HEK293 (cell line): ENCODE measurements at regions not wholly inside any gene's neighbourhood (a gene's known extent, or its start where the extent isn't known, plus 50 kb on each side); places are given as distances from the start of the nearest gene placed in this dataset.
"Not testable (repeated sequence)": the region's sequence is repeated elsewhere in the genome, so short reads cannot be mapped to it uniquely, and the experiment has no call there.

ENCODE experiments used
- CTCF ChIA-PET: fragments of 350-600 bp; formaldehyde crosslinking; extraction: SDS; loops from one replicate; lab custom pipeline; 2021; ENCODE audit warnings: antibody characterized with exemption; lab: Yijun Ruan, JAX
- POLR2A ChIA-PET: fragments of 300-600 bp; formaldehyde crosslinking; extraction: SDS; loops from one replicate; lab custom pipeline; 2020; ENCODE audit warnings: antibody characterized with exemption, inconsistent platforms; lab: Yijun Ruan, JAX
- H3K27ac ChIP-seq: fragments of 200-500 bp; sonication (Bioruptor generic); 2 replicates; pipeline ENCODE4 v1.5.1; 2014; ENCODE audit warnings: low read depth, low read length, control low read depth, inconsistent platforms; ENCODE audit errors: extremely low read depth
- H3K36me3 ChIP-seq, 2 experiments: fragments of 200-500 bp in 1 of 2; sonication (Bioruptor generic) in 1 of 2; 1 replicate in 1 of 2; 2 replicates in 1 of 2; pipeline ENCODE4 v1.5.1; 2014 to 2017; ENCODE audit warnings: inconsistent platforms in 2 of 2, low read length in 2 of 2; ENCODE audit not compliant: control insufficient read depth in 2 of 2, insufficient read depth in 1 of 2
- H3K4me1 ChIP-seq: fragments of 200-500 bp; sonication (Bioruptor generic); 2 replicates; pipeline ENCODE4 v1.5.1; 2014; ENCODE audit warnings: mild to moderate bottlenecking, low read length, inconsistent platforms; ENCODE audit not compliant: control insufficient read depth, insufficient read depth
- H3K4me3 ChIP-seq: 2 replicates; pipeline ENCODE4 v1.5.1; 2011; ENCODE audit warnings: low read depth, mild to moderate bottlenecking, control low read depth, low read length, moderate library complexity
- H3K9me3 ChIP-seq: fragments of 200-500 bp; sonication (Bioruptor generic); 2 replicates; pipeline ENCODE4 v1.5.1; 2014; ENCODE audit warnings: low read depth, low read length, inconsistent platforms; ENCODE audit not compliant: control insufficient read depth, insufficient read depth
- GLIS1 ChIP-seq: fragments of 450-650 bp; formaldehyde crosslinking; IDR thresholded peaks from 2 replicates; pipeline ENCODE4 v1.5.1; 2016; ENCODE audit warnings: missing biosample characterization, missing genetic modification characterization
- KLF1 ChIP-seq: fragments of 450-650 bp; formaldehyde crosslinking; IDR thresholded peaks from 2 replicates; pipeline ENCODE4 v1.5.1; 2016; ENCODE audit warnings: missing biosample characterization, missing genetic modification characterization
- PRDM6 ChIP-seq: fragments of 450-650 bp; formaldehyde crosslinking; IDR thresholded peaks from 2 replicates; pipeline ENCODE4 v1.5.1; 2017; ENCODE audit warnings: missing biosample characterization, missing genetic modification characterization
- SETDB1 ChIP-seq: IDR thresholded peaks from one replicate; pipeline ENCODE4 v1.6.1; 2017; ENCODE audit warnings: mild to moderate bottlenecking, low read length, moderate library complexity, mixed read lengths; ENCODE audit not compliant: insufficient read length
- ZBTB44 ChIP-seq: fragments of 450-650 bp; IDR thresholded peaks from 2 replicates; pipeline ENCODE4 v1.5.1; 2018; ENCODE audit warnings: missing biosample characterization, mild to moderate bottlenecking, missing genetic modification characterization
- ZBTB48 ChIP-seq: fragments of 450-650 bp; formaldehyde crosslinking; IDR thresholded peaks from 2 replicates; pipeline ENCODE4 v1.5.1; 2016; ENCODE audit warnings: missing biosample characterization, missing genetic modification characterization
- ZEB2 ChIP-seq: fragments of 450-650 bp; formaldehyde crosslinking; IDR thresholded peaks from 2 replicates; pipeline ENCODE4 v1.5.1; 2016; ENCODE audit warnings: missing biosample characterization, missing genetic modification characterization
- ZFP37 ChIP-seq: fragments of 450-650 bp; formaldehyde crosslinking; IDR thresholded peaks from 2 replicates; pipeline ENCODE4 v1.5.1; 2016; ENCODE audit warnings: missing biosample characterization, missing genetic modification characterization
- ZNF133 ChIP-seq: fragments of 450-650 bp; formaldehyde crosslinking; IDR thresholded peaks from 2 replicates; pipeline ENCODE4 v1.5.1; 2016; ENCODE audit warnings: missing biosample characterization, missing genetic modification characterization
- ZNF184 ChIP-seq: fragments of 450-650 bp; IDR thresholded peaks from 2 replicates; pipeline ENCODE4 v1.5.1; 2018; ENCODE audit warnings: missing biosample characterization, mild to moderate bottlenecking, missing genetic modification characterization
- ZNF23 ChIP-seq: fragments of 450-650 bp; formaldehyde crosslinking; IDR thresholded peaks from 2 replicates; pipeline ENCODE4 v1.5.1; 2016; ENCODE audit warnings: missing biosample characterization, missing genetic modification characterization, borderline replicate concordance
- ZNF248 ChIP-seq: fragments of 450-650 bp; formaldehyde crosslinking; IDR thresholded peaks from 2 replicates; pipeline ENCODE4 v1.5.1; 2017; ENCODE audit warnings: missing biosample characterization, missing genetic modification characterization
- ZNF366 ChIP-seq: fragments of 450-650 bp; formaldehyde crosslinking; conservative IDR thresholded peaks from 2 replicates; pipeline ENCODE4 v1.5.1; 2016; ENCODE audit warnings: missing biosample characterization, missing genetic modification characterization
- ZNF510 ChIP-seq: fragments of 450-650 bp; formaldehyde crosslinking; IDR thresholded peaks from 2 replicates; pipeline ENCODE4 v1.5.1; 2018; ENCODE audit warnings: mild to moderate bottlenecking, missing genetic modification characterization, missing biosample characterization; ENCODE audit not compliant: insufficient replicate concordance
- ZNF600 ChIP-seq: fragments of 450-650 bp; formaldehyde crosslinking; IDR thresholded peaks from 2 replicates; pipeline ENCODE4 v1.5.1; 2016; ENCODE audit warnings: missing biosample characterization, missing genetic modification characterization
- ZNF610 ChIP-seq: fragments of 450-650 bp; formaldehyde crosslinking; IDR thresholded peaks from 2 replicates; pipeline ENCODE4 v1.5.1; 2016; ENCODE audit warnings: missing biosample characterization, missing genetic modification characterization, borderline replicate concordance
- ZNF621 ChIP-seq: fragments of 450-650 bp; formaldehyde crosslinking; IDR thresholded peaks from 2 replicates; pipeline ENCODE4 v1.5.1; 2017; ENCODE audit warnings: missing biosample characterization, missing genetic modification characterization
- ZNF707 ChIP-seq: fragments of 450-650 bp; formaldehyde crosslinking; IDR thresholded peaks from 2 replicates; pipeline ENCODE4 v1.5.1; 2016; ENCODE audit warnings: missing biosample characterization, missing genetic modification characterization
- ZNF785 ChIP-seq: fragments of 450-650 bp; formaldehyde crosslinking; IDR thresholded peaks from 2 replicates; pipeline ENCODE4 v1.5.1; 2016; ENCODE audit warnings: missing biosample characterization, missing genetic modification characterization
- ZSCAN5A ChIP-seq: fragments of 450-650 bp; formaldehyde crosslinking; IDR thresholded peaks from 2 replicates; pipeline ENCODE4 v1.5.1; 2016; ENCODE audit warnings: missing biosample characterization, missing genetic modification characterization

GRCh38 chr14:61145034-61145902, 135.9 kb downstream of the TMEM30B start:
- CTCF ChIA-PET: no interaction called here
- POLR2A ChIA-PET: no interaction called here

GRCh38 chr14:61144117-61145033, 136.8 kb downstream of the TMEM30B start:
- POLR2A ChIA-PET, H3K9me3 ChIP-seq, H3K36me3 ChIP-seq, H3K27ac ChIP-seq, H3K4me3 ChIP-seq, CTCF ChIA-PET, H3K4me1 ChIP-seq: not testable (repeated sequence)
- peak; percentile 92 for TF ChIP-seq SETDB1
- TF ChIP-seq ZNF707: peak; percentile 71

More at GRCh38 chr14:61145034-61145902, 135.9 kb downstream of the TMEM30B start:
- TF ChIP-seq PRDM6 (tag by site-specific recombination) (peak; percentile 53), ZFP37 (tag by site-specific recombination) (no peak), ZNF366 (tag by site-specific recombination) (0 out of 2 replicates have a peak, but pooled peaks have one; percentile 18), ZBTB44 (tag by site-specific recombination) (no peak), ZNF133 (tag by site-specific recombination) (no peak), ZNF621 (tag by site-specific recombination) (no peak), GLIS1 (tag by site-specific recombination) (peak; percentile 54), KLF1 (peak; percentile 60)
- TF ChIP-seq, all 188 proteins: peak for 4
- Histone ChIP-seq H3K4me3 (no peak overlapping the region), H3K27ac (no peak overlapping the region), H3K36me3 (no peaks in the 10 kb centered on the region), H3K4me1 (no peaks in the 10 kb centered on the region), H3K9me3 (no peaks in the 10 kb centered on the region)

- POLR2A ChIA-PET: no interaction called here
- TF ChIP-seq ZNF248 (no peak), ZNF184 (0 out of 2 replicates have a peak, but pooled peaks have one; percentile 9)
- no peaks in the 10 kb centered on the region for H3K36me3 ChIP-seq
- no peaks in the 10 kb centered on the region for H3K9me3 ChIP-seq
- H3K4me1 ChIP-seq: no peaks in the 10 kb centered on the region
- CTCF ChIA-PET: interaction anchor here (0.6 to 0.7 kb wide), 2 partner anchors 15 to 809 kb away, joined by 3 to 5 read pairs; no protein-coding TSS in a partner anchor
- H3K27ac ChIP-seq: no peak overlapping the region
- no peak overlapping the region for H3K4me3 ChIP-seq
These were observed 140.3 kb downstream of the TMEM30B start for GRCh38 chr14:61140872-61141271.

GRCh38 chr14:61140271-61140670, 140.9 kb downstream of the TMEM30B start:
- Histone ChIP-seq H3K4me3 (no peak overlapping the region), H3K9me3 (no peaks in the 10 kb centered on the region), H3K36me3 (no peaks in the 10 kb centered on the region), H3K27ac (no peak overlapping the region), H3K4me1 (no peaks in the 10 kb centered on the region)
- ChIA-PET POLR2A (no interaction called here), CTCF (no interaction called here)
- TF ChIP-seq ZNF23 (no peak), ZNF600 (no peak), ZNF610 (no peak), ZSCAN5A (tag by site-specific recombination) (no peak), ZNF785 (tag by site-specific recombination) (no peak), ZNF510 (tag by site-specific recombination) (no peak), ZBTB48 (tag by site-specific recombination) (no peak), ZEB2 (tag by site-specific recombination) (no peak)
